GM19395 (cell line): ENCODE measurements at regions not wholly inside any gene's neighbourhood (a gene's known extent, or its start where the extent isn't known, plus 50 kb on each side); places are given as distances from the start of the nearest gene placed in this dataset.
"Not testable (repeated sequence)": the region's sequence is repeated elsewhere in the genome, so short reads cannot be mapped to it uniquely, and the experiment has no call there.

Experiments
- ATAC-seq: cut with Tn5 transposase; IDR thresholded peaks from one replicate; pipeline ENCODE4 v1.9.1; 2021; ENCODE audit warnings: mild to moderate bottlenecking, moderate library complexity; ENCODE audit not compliant: unreplicated experiment

DNA sequence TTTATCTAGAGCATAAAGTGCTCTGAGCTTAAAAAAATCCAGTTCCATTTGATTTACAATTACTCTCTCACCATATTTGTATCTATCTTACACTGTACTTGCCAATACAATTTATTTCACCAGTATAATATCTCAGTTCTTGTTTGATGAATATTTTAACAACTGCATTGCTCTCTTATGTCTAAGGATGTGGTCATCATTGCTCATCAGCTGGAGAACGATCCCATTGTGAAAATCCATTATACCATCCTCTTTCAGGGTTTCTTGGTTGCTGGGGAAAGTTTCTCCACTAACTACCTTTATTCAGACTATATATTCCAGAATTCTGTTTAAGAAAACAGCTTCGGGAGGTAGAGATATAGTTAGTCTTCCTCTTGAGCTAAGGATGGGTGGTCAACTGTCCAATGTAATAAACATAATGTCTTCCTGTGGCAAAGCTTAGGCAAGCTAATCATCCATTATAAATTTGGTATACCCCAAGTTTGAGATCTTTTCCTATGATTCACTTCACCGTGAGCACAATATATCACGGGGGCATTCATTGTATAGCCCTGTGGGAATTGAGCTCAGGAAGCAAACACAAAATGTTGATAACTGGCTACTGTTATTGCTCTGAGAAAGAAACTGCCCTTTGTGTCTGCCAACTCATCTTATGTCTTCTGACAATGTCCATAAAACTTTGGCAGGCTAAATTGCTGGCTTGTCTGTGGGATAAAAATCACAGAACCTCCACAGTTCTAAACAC is 2361.9 kb downstream of the ARAP2 start:
- no peak for ATAC-seq

DNA sequence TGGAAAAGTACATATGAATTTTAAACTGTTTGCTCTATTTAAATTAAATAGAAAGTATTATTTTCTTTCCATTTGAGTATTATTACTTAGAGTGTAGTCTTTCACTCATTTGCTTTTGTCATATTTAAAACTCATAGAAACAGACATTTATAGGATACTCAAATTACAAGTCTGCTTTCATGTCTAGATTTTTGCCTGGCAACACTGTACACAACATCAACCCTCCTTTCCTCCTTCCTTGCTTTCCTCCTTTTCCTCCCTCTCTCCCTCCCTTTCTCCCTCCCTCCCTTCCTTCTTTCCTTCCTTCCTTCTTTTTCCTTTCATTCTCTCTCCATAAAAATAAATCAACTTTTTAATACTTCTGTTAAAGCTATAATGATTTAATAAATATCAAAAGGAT is 2361.2 kb downstream of the ARAP2 start:
- ATAC-seq: no peak

DNA sequence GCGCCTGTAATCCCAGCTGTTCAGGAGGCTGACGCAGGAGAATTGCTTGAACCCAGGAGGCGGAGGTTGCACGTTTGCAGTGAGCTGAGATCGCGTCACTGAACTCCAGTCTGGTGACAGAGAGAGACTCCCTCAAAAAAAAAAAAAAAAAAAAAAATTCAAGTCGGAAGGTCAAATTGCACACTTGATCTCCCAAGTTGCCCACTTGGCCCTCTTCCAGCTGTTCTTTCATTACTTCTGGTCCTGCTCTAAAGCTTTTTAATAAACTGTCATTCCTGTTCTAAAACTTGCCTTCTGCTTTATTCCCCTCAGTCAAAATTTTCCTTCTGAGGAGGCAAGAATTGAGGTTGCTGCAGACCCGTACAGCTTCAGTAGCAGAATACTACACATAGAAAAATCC is 2358.0 kb downstream of the ARAP2 start:
- ATAC-seq: no peak

DNA sequence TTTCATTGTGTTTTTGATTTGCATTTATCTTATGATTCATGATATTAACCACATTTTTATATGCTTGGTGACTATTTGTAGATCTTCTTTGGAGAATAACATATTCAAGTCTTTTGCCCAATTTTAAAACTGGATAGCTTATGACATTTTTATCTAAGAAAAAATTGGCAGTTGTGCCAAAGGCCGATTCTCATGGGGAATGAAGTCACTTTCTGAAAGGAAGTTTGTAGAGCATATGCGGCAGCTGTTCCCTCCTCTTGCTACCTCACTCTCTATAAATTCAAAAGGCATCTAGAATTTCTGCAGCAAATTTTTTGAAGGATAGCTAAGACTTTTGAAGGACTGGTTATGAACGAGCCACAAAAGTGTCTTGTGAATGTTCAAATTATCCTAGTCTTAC is 2353.5 kb downstream of the ARAP2 start:
- ATAC-seq: no peak

DNA sequence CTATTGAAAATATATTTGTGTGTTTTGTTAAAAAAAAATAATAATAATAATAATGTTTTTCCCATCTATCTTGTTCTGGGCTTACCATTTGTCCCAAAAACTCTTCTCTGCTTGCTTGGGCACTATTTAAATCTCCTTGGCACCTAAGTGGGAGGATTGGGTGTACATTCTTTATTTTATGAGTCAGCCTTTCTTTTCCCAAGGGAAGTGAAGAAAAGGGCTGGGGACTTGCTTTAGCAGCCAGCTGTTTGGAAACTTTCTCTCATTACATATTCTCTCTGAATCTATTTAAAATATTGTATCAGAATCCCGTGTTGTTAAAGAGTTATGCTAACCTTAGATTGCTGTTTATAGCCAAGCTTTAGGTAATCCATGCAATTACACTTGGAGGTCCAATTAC is 2332.4 kb downstream of the ARAP2 start:
- no peak for ATAC-seq

DNA sequence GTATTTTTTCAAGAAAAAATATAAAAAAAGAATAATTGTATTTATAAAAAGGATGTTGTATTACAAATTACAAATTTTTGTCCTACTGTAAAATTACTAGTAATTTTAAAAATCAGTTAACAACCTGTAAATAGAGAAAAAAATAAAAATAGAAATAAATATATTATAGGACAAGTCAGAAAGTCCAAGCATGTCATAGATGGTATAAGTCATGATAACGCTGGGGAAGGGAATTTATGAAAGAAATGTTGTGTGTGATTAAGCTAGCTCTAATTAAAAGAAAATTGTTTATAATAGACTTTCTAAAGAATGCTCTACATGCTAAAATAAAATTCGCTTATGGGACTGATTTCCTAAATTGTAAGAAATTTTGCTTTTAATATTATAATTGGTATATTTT is 2329.9 kb downstream of the ARAP2 start:
- no peak for ATAC-seq

DNA sequence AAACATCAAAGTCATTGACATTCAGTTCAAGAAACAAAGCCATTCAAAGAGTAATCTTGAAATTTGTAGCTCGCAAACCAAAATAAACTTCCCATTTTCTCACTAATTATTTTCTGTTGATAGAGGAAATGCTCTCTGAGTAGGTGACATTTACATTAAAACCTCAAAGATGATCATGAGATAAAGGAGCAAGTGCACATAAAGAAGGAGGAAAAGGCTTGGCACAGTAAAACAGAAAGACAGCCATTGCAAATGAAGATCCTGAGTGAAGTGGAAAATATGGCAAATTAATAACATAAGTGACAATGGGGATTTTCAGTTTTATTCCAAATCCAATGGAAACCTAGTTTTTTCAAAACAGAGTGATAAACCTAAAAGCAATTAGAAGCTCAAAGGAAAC is 2320.8 kb downstream of the ARAP2 start:
- no peak for ATAC-seq

DNA sequence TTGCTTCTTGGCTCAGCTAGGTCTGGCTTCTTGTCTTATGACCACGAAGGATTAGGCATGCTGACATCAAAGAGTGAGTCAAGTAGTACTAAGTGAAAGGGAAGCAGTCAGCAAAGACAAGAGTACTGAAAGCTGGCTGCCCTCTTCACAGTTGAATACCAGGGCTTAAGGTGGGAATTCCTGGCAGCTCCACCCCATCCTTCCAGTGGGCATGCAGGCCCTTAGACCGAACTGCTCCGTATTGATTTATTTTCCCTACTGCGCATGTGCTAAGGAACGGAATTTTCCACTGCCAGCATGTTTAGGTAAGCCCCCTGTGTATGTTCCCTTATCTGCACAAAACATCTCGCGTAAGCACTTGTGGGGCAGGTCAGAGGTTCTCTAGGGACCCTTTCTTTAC is 2320.1 kb downstream of the ARAP2 start:
- ATAC-seq: no peak

DNA sequence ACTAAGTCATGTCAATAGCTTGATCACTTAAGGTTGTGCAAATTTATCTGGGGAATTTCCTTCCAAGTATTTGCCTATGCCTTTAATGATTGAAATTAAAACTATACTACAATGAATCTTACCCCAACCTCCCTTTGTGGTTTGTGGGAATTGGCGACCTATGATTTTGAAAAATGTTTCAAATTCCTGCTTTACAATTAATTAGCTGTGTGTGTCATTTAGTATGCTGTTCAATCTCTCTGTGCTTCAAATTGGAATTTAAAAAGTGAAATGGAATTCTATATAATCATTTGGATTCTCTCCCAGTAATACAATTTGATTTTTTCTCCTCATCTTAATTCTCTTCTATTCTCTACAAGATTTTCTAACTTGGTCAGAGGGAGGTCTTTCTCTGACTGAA is 2319.5 kb downstream of the ARAP2 start:
- no peak for ATAC-seq

DNA sequence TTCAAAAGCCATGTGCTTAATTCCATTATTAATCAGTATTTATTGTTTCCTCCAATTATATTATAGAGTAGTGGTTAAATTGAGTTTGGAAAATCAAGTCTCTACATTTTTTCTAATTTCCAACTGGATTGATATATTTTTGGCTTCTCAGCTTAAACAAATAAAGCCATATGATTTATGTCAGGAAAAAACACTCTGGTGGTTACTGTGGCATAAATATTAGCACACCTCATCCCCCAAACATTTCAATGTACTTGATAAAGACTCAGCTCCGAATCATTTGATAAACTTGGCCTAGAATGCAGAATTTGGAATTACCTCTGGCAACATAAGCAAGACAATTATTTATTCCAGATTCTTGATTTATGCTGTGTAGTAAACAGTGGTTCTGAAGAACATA is 2313.8 kb downstream of the ARAP2 start:
- no peak for ATAC-seq

DNA sequence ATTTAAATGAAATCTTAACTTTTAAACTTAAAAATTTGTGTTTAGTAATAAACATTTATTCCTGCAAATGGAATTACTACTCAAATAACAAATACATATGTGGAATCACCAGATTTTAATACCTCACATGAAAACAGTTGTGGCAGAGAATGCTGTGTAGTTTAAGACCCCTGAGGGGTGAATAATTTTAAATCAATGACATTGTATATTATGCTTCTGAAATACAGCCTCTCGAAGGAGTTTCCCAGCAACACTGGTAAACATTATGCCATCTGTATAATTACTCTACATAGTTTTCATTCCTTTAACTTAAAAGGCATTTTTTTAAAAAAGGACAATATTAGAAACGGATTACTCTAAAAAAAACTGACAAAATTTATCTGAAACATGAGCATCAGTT is 2313.3 kb downstream of the ARAP2 start:
- ATAC-seq: no peak

DNA sequence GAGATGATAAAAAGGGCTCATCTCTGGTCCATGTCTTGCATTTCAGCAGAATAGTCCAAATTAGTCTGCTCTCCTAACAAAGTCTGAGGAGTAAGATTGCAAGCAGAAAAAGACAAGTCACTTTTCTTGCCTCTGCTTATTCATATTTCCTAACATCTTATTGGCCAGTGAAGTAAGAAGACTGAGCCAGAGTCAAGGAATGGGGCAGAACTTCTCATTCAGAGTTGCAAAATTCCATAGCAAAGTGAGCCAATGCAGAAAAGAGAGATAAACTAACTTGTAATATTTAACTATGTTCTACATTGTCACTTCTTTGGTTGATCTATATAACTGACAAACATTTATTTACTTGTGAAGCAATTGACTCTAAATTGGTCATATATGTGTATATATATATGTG is 2304.0 kb downstream of the ARAP2 start:
- ATAC-seq: no peak

DNA sequence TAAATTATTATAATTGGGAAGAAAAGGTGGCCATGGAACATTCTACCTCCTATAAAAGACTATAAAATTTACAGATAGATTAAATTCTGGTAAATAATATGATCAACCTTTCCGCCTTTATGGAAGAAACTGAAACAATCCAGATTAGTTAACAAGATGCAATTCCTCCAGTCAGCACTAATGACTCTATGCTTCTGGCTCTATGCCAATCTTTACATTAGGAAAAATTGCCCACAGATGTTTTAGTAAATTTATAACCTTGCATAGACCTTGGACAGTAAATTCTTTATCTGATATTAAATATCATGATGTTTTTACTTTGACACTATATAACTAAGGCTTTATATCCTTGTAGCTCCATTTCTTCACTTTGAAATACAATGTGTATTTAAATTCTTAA is 2302.5 kb downstream of the ARAP2 start:
- ATAC-seq: no peak

DNA sequence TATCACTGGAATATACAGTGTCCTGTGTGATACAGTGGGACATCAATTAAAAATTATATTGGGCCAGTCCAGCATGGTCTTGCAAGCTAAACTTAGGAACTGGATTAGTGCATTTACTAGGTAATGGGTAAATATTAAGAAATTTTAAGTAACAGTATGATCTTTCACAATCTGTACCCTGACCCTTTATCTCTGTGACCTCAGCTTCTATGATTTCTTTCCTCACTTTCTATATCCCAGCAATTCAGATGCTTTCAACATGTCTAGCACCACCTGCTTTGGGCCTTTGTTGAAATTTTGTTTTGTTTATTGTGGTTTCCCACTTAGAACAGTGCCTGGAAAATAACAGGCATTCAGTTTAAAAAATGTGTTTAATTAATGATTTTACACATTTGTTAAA is 2295.4 kb downstream of the ARAP2 start:
- ATAC-seq: no peak

DNA sequence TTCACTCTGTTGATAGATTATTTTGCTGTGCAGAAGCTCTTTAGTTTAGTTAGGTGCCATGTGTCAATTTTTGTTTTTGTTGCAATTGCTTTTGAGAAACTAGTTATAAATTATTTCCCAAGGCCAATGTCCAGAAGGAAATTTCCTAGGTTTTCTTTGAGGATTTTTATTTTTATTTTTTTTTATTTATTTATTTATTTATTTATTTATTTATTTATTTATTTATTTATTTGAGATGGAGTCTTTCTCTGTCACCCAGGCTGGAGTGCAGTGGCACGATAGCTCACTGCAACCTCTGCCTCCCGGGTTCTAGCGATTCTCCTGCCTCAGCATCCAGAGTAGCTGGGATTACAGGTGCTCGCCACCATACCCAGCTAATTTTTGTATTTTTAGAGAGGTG is 2290.5 kb downstream of the ARAP2 start:
- not testable (repeated sequence) for ATAC-seq

DNA sequence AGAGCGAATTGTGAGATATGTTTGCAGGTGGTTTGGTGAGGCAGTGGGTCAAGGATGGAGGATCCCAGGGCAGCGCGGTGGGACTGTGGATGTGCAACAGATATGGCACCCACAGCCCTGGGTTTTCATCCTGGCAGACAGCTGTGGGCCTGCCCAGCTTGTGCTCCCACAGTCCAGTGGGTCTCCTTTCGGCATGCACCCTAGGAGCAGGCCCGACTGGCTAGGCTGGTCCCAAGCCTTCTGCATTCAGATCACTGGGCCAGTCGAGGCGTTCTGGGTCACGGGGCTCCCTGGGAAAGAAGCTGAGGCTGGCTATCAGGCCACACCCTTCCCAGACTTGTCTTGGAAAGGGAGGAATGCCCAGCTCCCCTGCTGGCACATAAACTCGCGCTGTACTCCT is 2289.6 kb downstream of the ARAP2 start:
- no peak for ATAC-seq

DNA sequence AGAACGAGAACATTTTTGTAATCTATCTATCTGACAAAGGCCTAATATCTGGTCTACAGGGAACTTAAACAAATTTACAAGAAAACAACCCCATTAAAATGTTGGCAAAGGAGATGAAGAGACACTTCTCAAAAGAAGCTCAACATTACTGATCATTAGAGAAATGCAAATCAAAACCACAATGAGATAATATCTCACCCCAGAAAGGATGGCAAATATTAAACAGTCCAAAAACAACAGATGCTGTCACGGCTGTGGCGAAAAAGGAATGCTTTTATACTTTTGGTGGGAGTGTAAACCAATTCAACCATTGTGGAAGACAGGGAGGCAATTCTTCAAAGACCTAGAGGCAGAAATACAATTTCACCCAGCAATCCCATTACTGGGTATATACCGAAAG is 2284.8 kb downstream of the ARAP2 start:
- ATAC-seq: no peak

DNA sequence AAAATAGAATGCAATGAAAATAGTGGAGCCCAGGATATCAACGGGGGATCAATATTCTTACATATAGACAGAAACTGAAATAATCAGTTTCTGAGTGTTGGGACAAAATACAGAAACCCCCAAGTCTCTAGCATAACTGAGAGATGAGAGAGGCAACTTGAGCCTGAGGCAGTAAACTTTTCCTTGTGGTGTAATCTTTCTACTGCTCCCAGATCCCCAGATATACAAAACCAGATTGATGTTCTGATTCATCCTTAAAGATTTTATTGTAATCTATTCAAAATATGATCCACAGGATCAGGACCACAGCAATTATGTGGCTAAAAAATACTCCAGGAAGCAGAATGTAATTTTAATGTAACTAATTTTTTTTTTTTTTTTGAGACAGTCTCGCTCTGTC is 2282.6 kb downstream of the ARAP2 start:
- ATAC-seq: no peak

DNA sequence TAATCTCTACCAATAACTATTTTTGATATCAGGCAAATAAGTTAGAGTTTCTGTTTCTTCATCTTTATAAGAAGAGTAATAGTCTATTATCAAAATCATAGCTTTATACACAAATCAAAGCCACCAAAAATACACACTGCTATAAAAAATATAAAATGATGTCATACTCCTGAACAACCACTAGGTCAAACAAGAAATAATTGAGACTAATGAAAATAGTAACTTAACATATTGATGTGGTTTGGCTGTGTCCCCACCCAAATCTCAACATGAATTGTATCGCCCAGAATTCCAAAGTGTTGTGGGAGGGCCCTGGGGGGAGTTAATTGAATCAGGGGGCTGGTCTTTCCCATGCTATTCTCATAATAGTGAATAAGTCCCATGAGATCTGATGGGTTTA is 2277.5 kb downstream of the ARAP2 start:
- ATAC-seq: no peak

DNA sequence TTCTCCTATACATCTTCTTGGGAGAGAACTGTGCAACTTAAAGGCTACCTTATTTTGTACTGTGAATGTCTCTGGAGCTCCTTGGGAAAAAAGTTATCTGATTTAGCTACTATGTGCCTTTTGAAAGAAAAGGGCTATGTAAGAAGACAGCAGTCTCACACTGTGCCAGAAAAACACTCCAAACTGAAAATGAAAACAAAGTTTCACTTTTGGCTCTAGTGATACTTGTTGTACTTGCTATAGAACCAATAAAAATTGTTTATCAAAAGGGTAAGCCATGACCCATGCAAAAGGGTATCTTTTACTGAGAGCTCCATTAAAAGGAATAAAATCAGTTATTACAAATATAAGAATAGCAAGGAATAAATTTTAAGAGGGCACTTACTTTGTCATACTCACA is 2270.0 kb downstream of the ARAP2 start:
- ATAC-seq: no peak

DNA sequence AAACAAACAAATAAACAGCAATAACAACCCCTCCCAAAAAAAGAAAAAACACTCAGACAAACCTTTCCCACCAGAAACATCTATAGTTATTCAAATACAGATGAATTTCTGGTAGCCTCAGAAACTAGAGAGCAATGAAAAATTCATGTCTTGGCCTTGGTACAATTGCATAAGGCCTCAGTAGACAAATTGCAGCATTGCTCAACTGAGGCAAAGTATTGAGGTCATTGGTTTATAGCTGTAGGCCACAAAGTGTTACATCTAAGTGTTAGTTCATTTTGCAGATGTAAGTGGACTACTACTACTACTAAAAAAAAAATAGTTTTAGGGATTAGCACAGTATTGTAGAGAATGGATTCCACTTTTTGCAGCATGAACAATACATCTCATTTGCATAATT is 2268.3 kb downstream of the ARAP2 start:
- no peak for ATAC-seq

DNA sequence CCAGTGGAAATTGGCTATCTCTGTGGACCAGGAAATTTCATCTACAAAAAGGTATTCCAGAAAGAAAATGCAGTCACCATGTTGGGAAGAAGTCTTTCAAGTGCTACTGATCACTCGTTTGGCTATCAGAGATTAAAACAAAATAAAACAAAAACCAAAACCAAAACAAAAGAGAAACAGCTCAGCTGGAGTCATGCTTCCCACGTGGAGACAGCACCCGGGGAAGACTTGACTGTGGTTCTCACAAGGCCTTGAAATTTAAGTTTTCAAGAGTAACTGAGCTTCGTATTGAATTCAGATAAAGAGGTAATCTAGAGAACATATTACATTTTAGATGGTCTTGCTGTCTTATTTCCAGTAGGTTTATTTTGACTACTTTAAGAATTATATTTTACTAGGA is 2264.5 kb downstream of the ARAP2 start:
- ATAC-seq: not testable (repeated sequence)

DNA sequence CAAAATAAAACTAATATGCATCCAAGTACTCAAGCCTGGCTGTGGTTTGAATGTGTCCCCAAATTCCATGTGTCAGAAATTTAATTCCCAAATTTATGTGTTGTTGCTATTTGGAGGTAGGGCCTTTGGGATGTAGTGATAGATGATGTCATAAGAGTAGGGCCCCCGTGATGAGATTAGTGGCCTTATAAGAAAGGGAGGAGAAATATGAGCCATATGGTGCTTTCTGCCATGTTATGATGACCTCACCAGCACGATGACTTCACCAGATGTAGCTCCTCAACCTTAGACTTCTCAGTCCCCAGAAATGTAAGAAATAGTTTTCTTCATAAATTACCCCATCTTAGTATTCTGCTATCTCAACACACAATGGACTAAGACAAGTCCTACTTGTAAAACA is 2264.0 kb downstream of the ARAP2 start:
- no peak for ATAC-seq
